CD4-positive, alpha-beta T cell (primary cell): ENCODE measurements at regions not wholly inside any gene's neighbourhood (a gene's known extent, or its start where the extent isn't known, plus 50 kb on each side); places are given as distances from the start of the nearest gene placed in this dataset.

ENCODE experiments used
- ATAC-seq: fragments of 200-7000 bp; cut with Tn5 transposase; one replicate; pipeline ENCODE4 v1.10.0; 2022; ENCODE audit warnings: mild to moderate bottlenecking; ENCODE audit not compliant: poor library complexity
- CTCF ChIA-PET: fragments of 350-600 bp; sonication (Branson Sonifier 250); formaldehyde crosslinking; loops from one replicate; lab custom pipeline; 2021; ENCODE audit warnings: antibody characterized with exemption, inconsistent platforms; lab: Charles Lee
- POLR2A ChIA-PET: fragments of 350-600 bp; sonication (Branson Sonifier 250); formaldehyde crosslinking; loops from one replicate; lab custom pipeline; 2021; ENCODE audit warnings: antibody characterized with exemption, inconsistent platforms; lab: Charles Lee
- DNase-seq, 14 experiments: peaks; one replicate each; pipeline ENCODE4 v3.0.0-alpha.2; 2013 to 2020; ENCODE audit warnings: mixed read lengths in 2 of 14
- H3K27ac ChIP-seq, 2 donors: one replicate each; pipeline versions ENCODE4 v1.5.1 to v1.7.0; 2013; ENCODE audit warnings: low read length in 2 of 2, low read depth in 1 of 2, mild to moderate bottlenecking in 1 of 2
- H3K27me3 ChIP-seq, 2 experiments: 1 replicate in 1 of 2; 2 replicates in 1 of 2; pipeline versions ENCODE4 v1.6.1 to v1.7.0; 2013; ENCODE audit warnings: low read length in 2 of 2, control low read depth in 1 of 2, mild to moderate bottlenecking in 1 of 2, moderate library complexity in 1 of 2; ENCODE audit not compliant: insufficient read depth in 2 of 2, control insufficient read depth in 1 of 2
- H3K36me3 ChIP-seq: one replicate; pipeline ENCODE4 v1.6.1; 2013; ENCODE audit warnings: low read length, control low read depth; ENCODE audit not compliant: insufficient read depth
- H3K4me1 ChIP-seq: one replicate; pipeline ENCODE4 v1.6.1; 2013; ENCODE audit warnings: low read length, control low read depth; ENCODE audit not compliant: insufficient read depth
- H3K4me3 ChIP-seq: one replicate; pipeline ENCODE4 v1.5.1; 2013; ENCODE audit warnings: mild to moderate bottlenecking, low read length, moderate library complexity
- H3K9me3 ChIP-seq, 2 experiments: 1 replicate in 1 of 2; 2 replicates in 1 of 2; pipeline versions ENCODE4 v1.6.1 to v1.7.0; 2013; ENCODE audit warnings: low read length in 2 of 2, mild to moderate bottlenecking in 2 of 2, control low read depth in 1 of 2, moderate library complexity in 1 of 2; ENCODE audit not compliant: control insufficient read depth in 1 of 2, insufficient read depth in 1 of 2
- H3K27ac Mint-ChIP-seq: one replicate; pipeline ENCODE4 v1.8.0; 2020; ENCODE audit warnings: mixed read lengths
- H3K27me3 Mint-ChIP-seq: one replicate; pipeline ENCODE4 v1.8.0; 2021; ENCODE audit warnings: mixed read lengths
- H3K36me3 Mint-ChIP-seq: one replicate; pipeline ENCODE4 v1.8.0; 2021; ENCODE audit warnings: low read depth, mixed read lengths
- H3K4me1 Mint-ChIP-seq: one replicate; pipeline ENCODE4 v1.8.0; 2021; ENCODE audit warnings: low read depth, mixed read lengths
- H3K4me3 Mint-ChIP-seq: one replicate; pipeline ENCODE4 v1.8.0; 2020; ENCODE audit warnings: mild to moderate bottlenecking, mixed read lengths
- H3K9me3 Mint-ChIP-seq: one replicate; pipeline ENCODE4 v1.8.0; 2020; ENCODE audit warnings: mixed read lengths
- intact Hi-C, 2 experiments: fragments of 100-400 bp; cut with DNase I in 1 of 2; cut with micrococcal nuclease in 1 of 2; formaldehyde crosslinking; loops; one replicate each; pipeline versions ENCODE4 v1.15.1 to v1.9.0; 2023 to 2025; cut with DNase I, micrococcal nuclease
- TF ChIP-seq, protein P1 (sequence below): fragments of 200-600 bp; IDR thresholded peaks from one replicate; pipeline ENCODE4 v1.8.0; 2022; ENCODE audit warnings: antibody characterized with exemption, mild to moderate bottlenecking

- Mint-ChIP-seq H3K36me3 (no peaks in the 10 kb centered on the region), H3K27me3 (no peaks in the 10 kb centered on the region), H3K4me3 (no peak overlapping the region), H3K27ac (no peak overlapping the region), H3K9me3 (no peaks in the 10 kb centered on the region), H3K4me1 (peaks cover under 1% of the 10 kb centered on the region)
- TF ChIP-seq, protein P1, sequence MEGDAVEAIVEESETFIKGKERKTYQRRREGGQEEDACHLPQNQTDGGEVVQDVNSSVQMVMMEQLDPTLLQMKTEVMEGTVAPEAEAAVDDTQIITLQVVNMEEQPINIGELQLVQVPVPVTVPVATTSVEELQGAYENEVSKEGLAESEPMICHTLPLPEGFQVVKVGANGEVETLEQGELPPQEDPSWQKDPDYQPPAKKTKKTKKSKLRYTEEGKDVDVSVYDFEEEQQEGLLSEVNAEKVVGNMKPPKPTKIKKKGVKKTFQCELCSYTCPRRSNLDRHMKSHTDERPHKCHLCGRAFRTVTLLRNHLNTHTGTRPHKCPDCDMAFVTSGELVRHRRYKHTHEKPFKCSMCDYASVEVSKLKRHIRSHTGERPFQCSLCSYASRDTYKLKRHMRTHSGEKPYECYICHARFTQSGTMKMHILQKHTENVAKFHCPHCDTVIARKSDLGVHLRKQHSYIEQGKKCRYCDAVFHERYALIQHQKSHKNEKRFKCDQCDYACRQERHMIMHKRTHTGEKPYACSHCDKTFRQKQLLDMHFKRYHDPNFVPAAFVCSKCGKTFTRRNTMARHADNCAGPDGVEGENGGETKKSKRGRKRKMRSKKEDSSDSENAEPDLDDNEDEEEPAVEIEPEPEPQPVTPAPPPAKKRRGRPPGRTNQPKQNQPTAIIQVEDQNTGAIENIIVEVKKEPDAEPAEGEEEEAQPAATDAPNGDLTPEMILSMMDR: no peak
- Histone ChIP-seq H3K9me3 (no peaks in the 10 kb centered on the region), H3K4me1 (no peaks in the 10 kb centered on the region), H3K36me3 (no peaks in the 10 kb centered on the region), H3K27ac (no peak overlapping the region), H3K27me3 (no peaks in the 10 kb centered on the region), H3K4me3 (no peak overlapping the region)
- DNase-seq (no peak), ATAC-seq (no peak)
- ChIA-PET POLR2A (interaction anchor here (0.7 kb wide), 1 partner anchor 8 kb away, joined by 3 read pairs; no protein-coding TSS in a partner anchor), CTCF (no interaction called here)
- intact Hi-C loops: no loop called here
These were observed 516.6 kb downstream of the PTPRC start for GRCh38 chr1:199155166-199156019.

DNA sequence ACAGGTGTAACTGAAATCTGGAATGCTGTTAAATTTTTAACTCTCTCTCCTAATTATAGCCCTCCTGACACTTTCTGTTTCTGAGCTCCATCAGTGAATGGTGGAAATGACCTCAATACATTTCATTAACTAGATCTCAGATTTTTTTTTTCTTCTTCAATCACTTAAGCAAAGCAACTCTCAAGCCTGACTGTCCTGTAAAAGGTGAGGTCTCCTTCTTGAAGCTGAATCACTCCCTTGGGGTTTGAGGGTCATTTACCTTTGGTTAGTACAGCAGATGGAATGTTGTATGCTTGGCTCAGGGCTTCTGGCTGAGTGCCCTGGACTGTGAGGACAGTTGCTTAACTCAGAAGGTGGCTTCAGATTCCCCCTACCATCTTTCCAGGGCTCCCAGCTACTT is 518.7 kb downstream of the PTPRC start:
- Histone ChIP-seq H3K27me3 (no peaks in the 10 kb centered on the region), H3K27ac (no peak overlapping the region), H3K4me3 (no peak overlapping the region), H3K4me1 (peaks cover 5% of the 10 kb centered on the region), H3K9me3 (no peaks in the 10 kb centered on the region), H3K36me3 (no peaks in the 10 kb centered on the region)
- TF ChIP-seq, protein P1: no peak
- ATAC-seq (no peak), DNase-seq (no peak)
- H3K36me3 Mint-ChIP-seq: no peaks in the 10 kb centered on the region
- intact Hi-C loops: no loop called here
- ChIA-PET POLR2A (no interaction called here), CTCF (no interaction called here)
- no peak overlapping the region for H3K27ac Mint-ChIP-seq
- peaks cover 12% of the 10 kb centered on the region for H3K4me1 Mint-ChIP-seq
- H3K27me3 Mint-ChIP-seq: no peaks in the 10 kb centered on the region
- H3K9me3 Mint-ChIP-seq: no peaks in the 10 kb centered on the region
- H3K4me3 Mint-ChIP-seq: no peak overlapping the region

DNA sequence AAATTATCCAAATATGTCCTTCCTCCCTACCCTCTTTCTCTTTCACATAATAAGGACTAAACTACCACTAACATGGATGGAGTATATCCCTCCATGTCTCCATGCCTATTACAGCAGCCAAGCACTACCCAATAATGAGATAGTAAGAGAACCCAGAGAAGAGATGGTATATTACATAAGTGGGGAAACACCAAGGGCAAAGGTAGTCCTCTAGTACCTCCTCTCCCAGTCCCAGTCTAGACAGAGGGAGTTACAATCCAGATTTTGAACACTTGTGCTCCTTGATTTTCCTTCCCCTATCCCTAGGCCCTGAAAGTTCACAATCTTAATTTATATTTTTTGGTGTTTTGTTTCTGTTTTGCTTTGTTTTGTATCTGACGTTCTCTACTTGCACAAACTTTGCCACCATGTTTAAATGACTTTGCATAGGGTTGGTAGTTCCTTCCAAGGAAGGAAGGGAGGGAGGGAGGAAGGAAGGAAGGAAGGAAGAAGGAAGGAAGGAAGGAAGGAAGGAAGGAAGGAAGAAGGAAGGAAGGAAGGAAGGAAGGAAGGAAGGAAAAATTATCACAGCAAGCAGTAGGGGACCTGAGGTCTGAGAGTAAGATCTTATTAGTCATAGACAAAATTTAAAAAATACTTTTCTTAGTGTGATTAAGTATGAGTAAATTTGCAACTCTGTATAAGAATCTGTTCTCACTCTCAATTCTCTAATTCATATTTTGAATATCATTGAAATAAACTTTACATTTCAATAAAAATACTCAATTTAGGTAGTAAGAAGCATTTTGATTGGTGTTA is 521.9 kb downstream of the PTPRC start:
- Mint-ChIP-seq H3K27ac (no peak overlapping the region), H3K27me3 (no peaks in the 10 kb centered on the region), H3K9me3 (no peaks in the 10 kb centered on the region), H3K36me3 (no peaks in the 10 kb centered on the region), H3K4me1 (peaks cover 29% of the 10 kb centered on the region), H3K4me3 (no peak overlapping the region)
- no peak overlapping the region for H3K4me3 ChIP-seq
- TF ChIP-seq, protein P1: no peak
- peaks cover 5% of the 10 kb centered on the region for H3K4me1 ChIP-seq
- H3K36me3 ChIP-seq: no peaks in the 10 kb centered on the region
- ATAC-seq (no peak), DNase-seq (no peak)
- H3K9me3 ChIP-seq: no peaks in the 10 kb centered on the region
- CTCF ChIA-PET: no interaction called here
- POLR2A ChIA-PET: no interaction called here
- H3K27me3 ChIP-seq: no peaks in the 10 kb centered on the region
- no peak overlapping the region for H3K27ac ChIP-seq
- intact Hi-C loops: no loop called here
